Peyer's patch (tissue), 4 donors: ENCODE measurements at regions not wholly inside any gene's neighbourhood (a gene's known extent, or its start where the extent isn't known, plus 50 kb on each side); places are given as distances from the start of the nearest gene placed in this dataset.

ENCODE experiments used
- POLR2A ChIP-seq, 2 donors: fragments of 450-650 bp; IDR thresholded peaks; one replicate each; pipeline ENCODE4 v1.5.1; 2017; ENCODE audit warnings: antibody characterized with exemption in 2 of 2, mild to moderate bottlenecking in 2 of 2, moderate library complexity in 2 of 2
- TF ChIP-seq, protein P1 (sequence below), 6 experiments: fragments of 450-650 bp in 4 of 6; fragments of 200-600 bp in 2 of 6; sonication (generic) in 1 of 6; IDR thresholded peaks; one replicate each; pipeline ENCODE4 v1.5.1; 2017 to 2019; ENCODE audit warnings: antibody characterized with exemption in 6 of 6, mild to moderate bottlenecking in 3 of 6, moderate library complexity in 1 of 6

- TF ChIP-seq, protein P1, sequence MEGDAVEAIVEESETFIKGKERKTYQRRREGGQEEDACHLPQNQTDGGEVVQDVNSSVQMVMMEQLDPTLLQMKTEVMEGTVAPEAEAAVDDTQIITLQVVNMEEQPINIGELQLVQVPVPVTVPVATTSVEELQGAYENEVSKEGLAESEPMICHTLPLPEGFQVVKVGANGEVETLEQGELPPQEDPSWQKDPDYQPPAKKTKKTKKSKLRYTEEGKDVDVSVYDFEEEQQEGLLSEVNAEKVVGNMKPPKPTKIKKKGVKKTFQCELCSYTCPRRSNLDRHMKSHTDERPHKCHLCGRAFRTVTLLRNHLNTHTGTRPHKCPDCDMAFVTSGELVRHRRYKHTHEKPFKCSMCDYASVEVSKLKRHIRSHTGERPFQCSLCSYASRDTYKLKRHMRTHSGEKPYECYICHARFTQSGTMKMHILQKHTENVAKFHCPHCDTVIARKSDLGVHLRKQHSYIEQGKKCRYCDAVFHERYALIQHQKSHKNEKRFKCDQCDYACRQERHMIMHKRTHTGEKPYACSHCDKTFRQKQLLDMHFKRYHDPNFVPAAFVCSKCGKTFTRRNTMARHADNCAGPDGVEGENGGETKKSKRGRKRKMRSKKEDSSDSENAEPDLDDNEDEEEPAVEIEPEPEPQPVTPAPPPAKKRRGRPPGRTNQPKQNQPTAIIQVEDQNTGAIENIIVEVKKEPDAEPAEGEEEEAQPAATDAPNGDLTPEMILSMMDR (IDR thresholded peaks at IDR 0.05), result no peak
- no peak for TF ChIP-seq POLR2A (IDR thresholded peaks at IDR 0.05)
Measured at GRCh38 chr7:54615-55014, 137.8 kb upstream of the FAM20C start.
